Right renal cortex interstitium (tissue), 3 donors: ENCODE measurements at regions not wholly inside any gene's neighbourhood (a gene's known extent, or its start where the extent isn't known, plus 50 kb on each side); places are given as distances from the start of the nearest gene placed in this dataset.
A peak's percentile ranks its signal among the peaks of the same experiment; 100 is the strongest.

Experiments used
- DNase-seq, 3 donors: peaks; one replicate each; pipeline ENCODE4 v3.0.0-alpha.2; 2013; ENCODE audit warnings: low read depth in 3 of 3, low spot score in 2 of 3

DNA sequence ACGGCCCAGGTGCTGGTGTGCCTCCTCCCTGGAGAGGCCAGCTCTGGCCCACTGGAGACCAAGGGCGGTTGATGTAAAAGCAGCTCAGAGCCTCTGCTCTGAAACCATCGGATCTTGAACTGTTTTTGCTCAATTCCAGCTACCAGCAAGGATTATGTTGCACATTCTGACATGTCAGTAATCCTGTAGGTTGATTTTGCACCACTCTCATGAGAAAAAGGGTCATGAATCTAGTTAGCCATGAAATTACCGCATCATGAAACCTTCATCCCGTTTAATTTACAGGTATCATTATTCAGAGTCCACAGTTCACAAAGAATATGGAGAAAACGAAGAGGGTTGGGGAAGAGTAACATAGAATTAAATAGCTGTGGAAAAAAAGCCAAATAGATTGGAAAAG, 120.4 kb upstream of the NSMCE3 start:
- peak in 2 of 3 donors; percentile 13 to 23 for DNase-seq

- no peak for DNase-seq
Observed at GRCh38 chr15:29386523-29386922, 116.9 kb upstream of the NSMCE3 start.

DNA sequence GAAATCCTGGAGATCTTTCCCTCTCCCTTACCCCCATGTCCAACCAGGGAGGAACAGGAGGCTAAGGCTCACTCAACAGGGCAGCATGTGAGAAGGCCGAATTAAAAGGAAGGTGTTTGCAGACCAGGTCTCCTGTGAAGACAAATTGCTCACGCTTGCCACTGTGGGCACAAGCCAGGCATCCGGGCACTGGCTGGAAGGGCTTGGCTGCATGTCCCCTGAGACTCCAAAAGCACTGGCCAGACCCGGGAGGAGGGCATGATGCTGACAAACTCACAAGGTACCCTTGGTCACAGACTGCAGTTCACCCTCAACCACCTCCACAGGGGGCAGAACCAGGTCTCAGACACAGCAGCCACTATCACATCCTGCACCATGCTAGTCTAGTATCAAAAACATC, 113.7 kb upstream of the NSMCE3 start:
- no peak for DNase-seq

DNA sequence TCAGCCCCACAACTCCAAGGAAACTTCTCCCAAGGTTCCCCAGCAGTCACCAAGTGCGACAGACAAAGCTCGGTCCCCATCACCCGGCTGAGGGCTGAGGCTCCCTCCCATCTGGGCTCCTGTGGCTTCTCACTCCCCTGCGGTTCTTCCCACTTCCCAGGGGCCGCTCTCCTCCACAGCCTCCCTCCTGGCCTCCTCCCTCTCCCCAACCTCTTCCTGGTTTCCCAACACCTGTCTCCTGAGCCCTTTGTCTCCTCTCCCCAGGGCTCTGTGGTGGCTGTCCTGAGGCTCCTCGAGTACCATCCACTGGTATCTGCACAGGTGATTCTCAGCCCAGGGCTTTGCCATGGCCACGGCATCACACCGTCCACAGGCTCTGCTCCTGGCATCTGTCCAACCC, 113.2 kb upstream of the NSMCE3 start:
- no peak for DNase-seq

GRCh38 chr15:29380466-29380865, 110.8 kb upstream of the NSMCE3 start:
- no peak for DNase-seq

- no peak for DNase-seq
Observed at GRCh38 chr15:29379647-29380046, 110.0 kb upstream of the NSMCE3 start.

DNA sequence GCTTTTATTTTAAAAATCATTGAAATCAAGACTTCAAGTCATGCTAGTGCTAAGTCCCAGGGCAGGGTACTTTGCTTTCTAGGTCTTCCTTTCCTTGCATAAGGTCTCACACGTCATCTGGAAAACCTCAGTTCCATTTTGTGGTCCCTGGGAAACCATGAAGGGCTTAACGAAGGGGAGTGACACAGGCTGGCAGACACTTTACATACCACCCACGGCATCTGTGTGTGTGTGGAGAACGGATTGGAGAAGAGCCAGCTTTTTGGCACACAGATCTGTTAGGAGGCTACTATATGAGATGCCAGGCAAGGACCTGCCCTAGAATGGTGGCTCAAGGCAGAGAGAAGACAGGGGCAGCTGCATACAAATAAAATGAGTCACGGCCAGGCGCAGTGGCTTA, 107.5 kb upstream of the NSMCE3 start:
- no peak for DNase-seq

DNA sequence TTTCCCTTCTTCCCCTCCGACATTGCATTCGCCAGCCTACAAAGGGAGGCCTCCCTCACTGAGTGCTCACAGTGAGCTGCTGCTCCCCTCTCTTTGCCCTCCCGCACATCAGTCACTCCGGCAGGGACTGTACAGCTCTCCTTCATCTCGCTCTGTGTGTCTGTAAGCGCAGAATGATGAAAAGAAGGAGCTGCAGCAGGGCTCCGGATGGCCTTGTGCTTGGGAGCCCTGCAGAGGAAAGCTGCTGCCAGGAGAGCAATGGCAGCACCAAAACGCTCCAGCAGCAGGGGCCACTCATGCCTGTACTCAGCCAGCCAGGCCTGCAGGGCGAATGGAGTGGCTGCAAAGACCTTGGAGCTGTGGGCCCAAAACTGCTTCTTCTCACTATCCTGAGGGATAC, 107.0 kb upstream of the NSMCE3 start:
- DNase-seq = no peak

DNA sequence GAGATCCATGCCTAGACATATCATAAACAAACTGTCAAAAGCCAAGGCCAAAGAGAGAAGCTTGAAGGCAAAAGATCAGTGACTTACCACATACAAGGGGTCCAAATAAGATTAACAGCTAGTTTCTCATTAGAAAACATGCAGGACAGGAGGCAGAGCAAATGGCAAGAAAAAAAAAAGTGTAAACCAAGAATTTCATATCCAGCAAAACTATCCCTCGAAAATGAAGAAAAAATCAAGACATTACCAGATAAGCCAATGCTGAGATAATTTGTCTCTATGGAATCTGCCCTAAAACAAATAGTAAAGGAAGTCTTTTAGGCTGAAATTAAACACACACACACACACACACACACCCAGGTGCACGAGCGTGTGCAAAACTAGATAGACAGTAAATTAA, 99.6 kb upstream of the NSMCE3 start:
- DNase-seq = no peak

DNA sequence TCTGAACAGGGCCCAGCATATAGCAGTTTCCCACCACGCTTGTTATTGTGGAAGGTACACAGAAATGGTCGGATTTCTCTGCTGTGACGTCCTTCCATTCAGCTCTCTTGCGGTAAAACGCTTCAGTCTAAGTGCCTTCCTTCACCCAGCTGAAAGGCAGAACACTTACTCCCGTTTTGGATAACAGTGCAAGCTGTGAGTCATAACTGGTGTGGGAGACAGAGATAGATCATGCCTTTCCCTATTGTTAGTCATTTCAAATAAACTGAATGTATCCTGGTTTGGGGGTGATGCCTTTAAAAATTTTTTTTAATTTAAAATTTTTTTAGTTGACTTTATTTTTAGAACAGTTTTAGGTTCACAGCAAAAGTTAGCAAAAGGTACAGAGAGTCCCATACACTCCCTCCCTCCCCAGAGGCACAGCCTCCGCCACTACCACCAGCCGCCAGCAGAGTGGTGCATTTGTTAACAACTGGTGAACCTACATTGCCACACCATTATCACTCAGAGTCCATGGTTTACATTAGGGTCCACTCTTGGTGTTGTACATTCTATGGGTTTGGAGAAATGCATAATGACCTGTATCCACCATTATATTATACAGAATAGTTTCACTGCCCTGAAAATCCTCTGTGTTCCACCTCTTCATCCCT, 94.9 kb upstream of the NSMCE3 start:
- DNase-seq = no peak

DNA sequence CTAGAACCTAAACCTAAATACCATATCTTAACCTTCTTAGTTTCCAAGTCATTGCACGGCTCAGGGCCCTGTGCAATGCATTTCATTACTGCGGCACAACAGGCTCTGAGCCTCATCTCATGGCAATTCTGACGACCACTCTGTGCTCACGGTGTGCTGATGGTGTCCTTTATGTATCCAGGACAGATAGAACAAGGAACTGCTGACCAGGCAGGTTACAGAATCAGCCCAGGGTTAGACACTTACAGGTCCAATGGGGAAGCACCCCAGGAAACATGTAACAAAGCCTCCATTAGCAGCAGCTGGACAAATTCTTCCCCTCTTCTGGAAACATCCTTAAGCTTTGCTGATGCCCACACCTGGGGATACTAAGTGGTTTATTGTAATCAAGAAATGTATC, 91.9 kb upstream of the NSMCE3 start:
- DNase-seq = no peak

DNA sequence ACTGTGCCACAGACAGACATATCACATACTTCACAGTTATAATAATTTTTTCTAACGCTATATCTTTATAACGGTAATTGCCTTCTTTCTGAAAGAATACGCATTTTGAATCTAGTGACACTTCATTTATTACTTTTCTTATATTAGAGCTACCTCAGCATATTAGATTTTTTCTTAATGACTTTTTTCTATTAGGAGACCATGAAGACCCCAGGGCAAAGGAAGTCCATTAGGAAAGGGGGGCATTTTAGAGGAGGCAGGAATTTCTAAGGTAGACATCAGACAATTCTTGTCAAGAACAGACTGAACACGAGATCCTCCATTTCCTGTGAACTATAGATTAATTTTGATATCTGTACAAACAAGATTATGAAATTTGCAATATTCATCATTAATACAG, 90.5 kb upstream of the NSMCE3 start:
- DNase-seq = no peak

DNA sequence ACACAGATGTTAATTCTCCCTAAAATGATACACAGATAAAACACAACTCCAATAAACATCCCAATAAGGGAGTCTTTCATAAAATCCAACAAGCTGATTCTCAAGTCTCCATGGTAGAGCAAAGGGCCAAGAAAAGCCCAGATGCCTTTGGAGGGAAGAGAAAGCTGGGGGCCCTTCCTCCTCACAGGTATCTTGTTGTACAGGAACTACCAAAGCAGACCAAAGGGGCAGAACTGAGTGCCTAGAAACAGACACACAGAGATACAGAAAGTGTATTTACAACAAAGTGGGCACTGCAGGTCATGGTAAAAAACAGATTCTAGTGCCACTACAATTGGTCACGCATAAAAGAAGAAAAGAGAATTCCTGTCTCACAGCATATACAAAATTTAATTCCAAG, 87.2 kb upstream of the NSMCE3 start:
- no peak for DNase-seq

GRCh38 chr15:29355477-29355876, 85.9 kb upstream of the NSMCE3 start:
- no peak for DNase-seq

DNA sequence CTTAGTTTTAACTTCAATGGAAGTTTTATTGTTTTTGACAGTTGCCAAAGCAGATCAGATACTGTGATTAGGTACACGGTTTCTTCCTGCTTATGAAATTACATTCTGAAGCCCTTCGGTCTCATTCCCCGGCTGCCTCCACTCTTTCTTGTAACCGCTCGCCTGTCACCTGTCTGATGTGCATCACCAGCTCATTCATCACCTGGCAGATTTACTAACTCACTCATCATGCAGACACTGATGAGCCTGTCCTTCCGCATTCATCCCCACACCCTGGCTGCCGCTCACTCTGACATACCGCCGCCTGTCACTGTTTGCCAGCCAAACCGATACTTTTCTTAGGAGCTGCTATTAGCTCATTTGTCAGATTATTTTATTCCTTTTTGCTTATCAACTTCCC, 82.8 kb upstream of the NSMCE3 start:
- DNase-seq = no peak

- no peak for DNase-seq
Observed at GRCh38 chr15:29349196-29349595, 79.6 kb upstream of the NSMCE3 start.

- no peak for DNase-seq
Observed at GRCh38 chr15:29348336-29348914, 78.8 kb upstream of the NSMCE3 start.

DNA sequence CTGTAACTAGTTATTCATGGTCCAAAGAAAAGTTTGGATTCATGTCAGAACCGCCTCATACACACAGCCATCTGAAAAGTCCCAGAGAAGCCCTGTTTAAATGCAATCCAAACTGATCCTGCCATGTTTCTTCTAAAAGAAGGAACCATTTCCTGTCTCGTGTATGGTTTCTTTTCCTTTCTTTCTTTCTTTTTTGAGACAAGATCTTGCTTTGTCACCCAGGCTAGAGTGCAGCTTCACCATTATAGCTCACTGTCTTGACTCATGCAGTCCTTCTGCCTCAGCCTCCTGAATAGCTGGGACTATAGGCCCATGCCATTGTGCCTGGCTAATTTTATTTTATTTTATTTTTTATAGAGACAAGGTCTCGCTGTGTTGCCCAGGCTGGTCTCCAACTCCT, 77.4 kb upstream of the NSMCE3 start:
- DNase-seq = no peak

- DNase-seq = no peak
Observed at GRCh38 chr15:29345549-29346525, 76.2 kb upstream of the NSMCE3 start.

DNA sequence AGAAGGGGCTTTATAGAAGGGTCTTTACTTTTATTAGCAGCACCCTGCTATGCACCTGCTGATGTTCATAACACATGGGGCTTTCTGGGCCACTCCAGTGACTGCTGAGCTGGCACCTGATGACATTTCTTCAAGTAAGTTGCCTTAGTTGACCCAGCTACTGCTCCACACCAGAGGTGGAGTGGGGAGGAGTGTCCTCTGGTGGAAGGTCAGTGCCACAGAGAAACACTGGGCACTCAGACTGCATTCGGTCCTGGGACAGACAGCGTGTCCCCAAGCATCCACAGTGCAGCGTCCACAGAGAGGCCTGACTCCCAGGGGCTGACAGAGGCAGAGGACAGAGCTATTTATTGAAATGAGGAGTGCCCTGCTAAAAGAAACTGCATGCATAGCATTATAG, 74.9 kb upstream of the NSMCE3 start:
- DNase-seq = no peak

- no peak for DNase-seq
Observed at GRCh38 chr15:29343229-29343628, 73.6 kb upstream of the NSMCE3 start.

GRCh38 chr15:29342201-29342600, 72.6 kb upstream of the NSMCE3 start:
- DNase-seq = no peak
